Hematopoietic multipotent progenitor cell treated with erythropoietin and hydrocortisone succinate and interleukin-3 and kit ligand, for 6 days (in vitro differentiated cells): ENCODE measurements at regions not wholly inside any gene's neighbourhood (a gene's known extent, or its start where the extent isn't known, plus 50 kb on each side); places are given as distances from the start of the nearest gene placed in this dataset.
A peak's percentile ranks its signal among the peaks of the same experiment; 100 is the strongest.

Experiments used
- DNase-seq: peaks from one replicate; pipeline ENCODE4 v3.0.0-alpha.2; 2015

- peak; percentile 47 for DNase-seq
Measured at GRCh38 chr3:22236490-22237270, 485.7 kb upstream of the ZNF385D start.

- DNase-seq = peak; percentile 34
Measured at GRCh38 chr3:22239011-22239410, 488.0 kb upstream of the ZNF385D start.

- DNase-seq = no peak
Measured at GRCh38 chr3:22241110-22241509, 490.1 kb upstream of the ZNF385D start.

GRCh38 chr3:22244761-22245521, 493.9 kb upstream of the ZNF385D start:
- no peak for DNase-seq

- DNase-seq = no peak
Measured at GRCh38 chr3:22245811-22246583, 495.0 kb upstream of the ZNF385D start.

- no peak for DNase-seq
Measured at GRCh38 chr3:22249658-22250057, 498.6 kb upstream of the ZNF385D start.

- no peak for DNase-seq
Measured at GRCh38 chr3:22257252-22257651, 506.2 kb upstream of the ZNF385D start.

GRCh38 chr3:22262386-22262785, 511.4 kb upstream of the ZNF385D start:
- no peak for DNase-seq

- DNase-seq = no peak
Measured at GRCh38 chr3:22263042-22263441, 512.0 kb upstream of the ZNF385D start.

- peak; percentile 25 for DNase-seq
Measured at GRCh38 chr3:22265403-22265802, 514.4 kb upstream of the ZNF385D start.

GRCh38 chr3:22269831-22270230, 518.8 kb upstream of the ZNF385D start:
- DNase-seq = peak; percentile 73

- DNase-seq = no peak
Measured at GRCh38 chr3:22276351-22276750, 525.3 kb upstream of the ZNF385D start.

GRCh38 chr3:22284559-22284958, 533.5 kb upstream of the ZNF385D start:
- DNase-seq = no peak

- no peak for DNase-seq
Measured at GRCh38 chr3:22288756-22289155, 537.7 kb upstream of the ZNF385D start.

- no peak for DNase-seq
Measured at GRCh38 chr3:22292681-22293080, 541.7 kb upstream of the ZNF385D start.

- peak; percentile 37 for DNase-seq
Measured at GRCh38 chr3:22296601-22297000, 545.6 kb upstream of the ZNF385D start.

- no peak for DNase-seq
Measured at GRCh38 chr3:22297436-22297835, 546.4 kb upstream of the ZNF385D start.

- no peak for DNase-seq
Measured at GRCh38 chr3:22306454-22306853, 555.4 kb upstream of the ZNF385D start.

GRCh38 chr3:22308871-22309270, 557.9 kb upstream of the ZNF385D start:
- no peak for DNase-seq

GRCh38 chr3:22315925-22316324, 564.9 kb upstream of the ZNF385D start:
- DNase-seq = peak; percentile 18

- DNase-seq = no peak
Measured at GRCh38 chr3:22318325-22318724, 567.3 kb upstream of the ZNF385D start.

GRCh38 chr3:22319446-22319845, 568.4 kb upstream of the ZNF385D start:
- no peak for DNase-seq

GRCh38 chr3:22322861-22323260, 571.9 kb upstream of the ZNF385D start:
- no peak for DNase-seq

GRCh38 chr3:22326305-22326704, 575.3 kb upstream of the ZNF385D start:
- no peak for DNase-seq
